IPS DF 19.7 (cell line): ENCODE measurements at regions not wholly inside any gene's neighbourhood (a gene's known extent, or its start where the extent isn't known, plus 50 kb on each side); places are given as distances from the start of the nearest gene placed in this dataset.
"Not testable (repeated sequence)": the region's sequence is repeated elsewhere in the genome, so short reads cannot be mapped to it uniquely, and the experiment has no call there.

Source experiments
- DNase-seq: peaks from one replicate; pipeline ENCODE4 v3.0.0-alpha.2; 2013; ENCODE audit warnings: low read depth, low spot score

DNA sequence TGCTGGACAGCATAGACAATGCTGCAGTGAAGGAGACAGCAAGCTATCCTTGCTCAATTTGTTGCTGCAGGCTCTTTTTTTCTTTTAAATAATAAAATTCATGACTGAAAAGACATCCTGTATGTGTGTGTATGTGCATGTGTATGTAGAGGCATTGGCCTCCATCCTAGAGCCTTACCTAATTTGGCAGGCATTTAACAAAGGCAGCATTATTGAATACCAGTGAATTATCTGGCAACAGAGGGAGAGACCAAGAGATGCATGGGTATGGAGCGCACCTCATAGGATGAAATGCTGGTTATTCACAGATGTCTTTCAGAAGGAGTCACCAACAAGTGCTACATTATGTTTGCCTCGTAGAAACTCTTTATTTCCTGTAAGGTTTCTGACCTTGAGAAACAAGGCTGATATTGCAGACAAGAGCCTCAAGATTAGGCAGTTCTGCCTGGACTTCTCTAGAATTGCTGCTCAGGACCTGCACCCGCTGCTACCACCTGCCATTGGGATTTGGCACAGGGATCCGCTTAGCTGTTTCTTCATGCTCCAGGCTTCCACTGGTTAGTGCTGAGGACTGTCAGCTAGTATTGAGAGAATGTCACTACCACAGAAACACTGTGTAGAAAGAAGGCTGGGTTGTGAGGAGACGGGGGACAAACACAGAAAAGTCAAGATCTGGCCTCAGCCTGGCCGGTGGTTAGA is 247.7 kb upstream of the RFX3 start:
- no peak for DNase-seq

DNA sequence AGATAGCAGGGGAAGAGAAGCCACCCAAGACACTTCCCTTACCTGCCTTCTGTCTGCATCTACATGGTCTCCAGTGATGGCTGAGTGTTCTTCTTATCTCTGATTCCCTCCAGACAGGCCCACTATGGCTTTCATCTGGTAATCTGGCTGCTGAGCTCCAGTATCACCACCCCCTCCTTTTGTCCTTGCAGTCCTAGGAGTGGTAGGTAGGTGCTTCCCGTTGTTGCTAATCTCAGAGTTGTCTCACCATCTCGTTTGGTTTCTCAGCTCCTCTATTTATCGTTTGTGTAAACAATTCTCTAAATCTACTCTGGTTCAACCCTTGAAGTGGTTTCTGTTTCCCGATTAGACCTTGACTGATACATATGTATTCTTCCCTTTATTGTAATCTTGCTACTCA is 243.8 kb upstream of the RFX3 start:
- DNase-seq = no peak

DNA sequence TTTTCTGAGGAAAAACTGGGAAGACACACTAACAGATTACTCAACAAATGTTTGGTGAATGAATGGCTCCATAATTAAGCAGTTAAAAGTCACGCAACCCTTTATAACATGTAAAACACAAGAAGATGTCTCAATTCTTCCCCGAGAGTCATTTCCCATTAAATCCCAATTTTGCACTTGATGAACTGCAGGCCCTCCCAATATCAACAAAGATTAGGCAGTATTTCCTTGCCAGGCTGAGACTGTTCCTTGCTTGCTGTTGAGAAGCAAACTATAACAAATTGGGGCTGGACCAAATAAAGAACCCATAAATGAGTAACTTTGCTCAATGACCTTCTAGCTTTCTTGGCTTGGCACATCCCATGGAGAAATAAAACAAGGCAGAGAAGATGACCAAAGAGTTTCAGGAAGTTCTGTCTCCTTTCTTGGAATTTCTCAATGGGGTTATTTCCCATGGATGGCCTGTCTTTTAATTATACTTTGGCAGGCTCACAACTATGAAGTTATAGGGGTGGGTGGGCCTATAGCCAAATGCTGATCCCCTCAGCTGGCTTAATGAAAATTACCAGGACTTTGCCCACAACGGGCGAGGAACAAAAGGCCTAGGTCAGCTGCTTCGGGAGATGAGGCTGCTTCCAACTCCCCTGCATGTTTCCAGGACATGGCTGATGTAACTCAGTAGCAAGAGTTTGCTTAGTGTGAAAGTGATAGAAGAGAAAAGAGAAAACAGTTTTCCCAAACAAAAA is 243.1 kb upstream of the RFX3 start:
- no peak for DNase-seq

DNA sequence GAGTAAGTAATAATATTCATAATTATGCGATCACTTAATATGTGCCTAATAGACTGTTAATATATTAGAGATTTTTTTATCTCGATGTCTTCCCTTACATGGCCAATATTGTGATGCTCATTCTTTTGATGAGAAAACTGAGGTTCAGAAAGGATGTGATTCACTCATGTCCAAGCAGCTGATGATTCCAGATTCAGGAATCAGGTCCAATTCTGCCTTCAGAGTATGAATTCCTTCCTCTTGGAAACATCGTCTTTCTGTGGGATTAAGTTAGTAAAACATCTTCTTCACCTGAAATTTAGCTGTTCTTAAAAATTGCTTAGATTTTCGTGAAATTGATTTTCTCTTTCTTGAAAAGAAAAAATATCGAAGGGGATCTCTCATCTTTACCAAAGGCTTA is 242.5 kb upstream of the RFX3 start:
- DNase-seq = no peak

DNA sequence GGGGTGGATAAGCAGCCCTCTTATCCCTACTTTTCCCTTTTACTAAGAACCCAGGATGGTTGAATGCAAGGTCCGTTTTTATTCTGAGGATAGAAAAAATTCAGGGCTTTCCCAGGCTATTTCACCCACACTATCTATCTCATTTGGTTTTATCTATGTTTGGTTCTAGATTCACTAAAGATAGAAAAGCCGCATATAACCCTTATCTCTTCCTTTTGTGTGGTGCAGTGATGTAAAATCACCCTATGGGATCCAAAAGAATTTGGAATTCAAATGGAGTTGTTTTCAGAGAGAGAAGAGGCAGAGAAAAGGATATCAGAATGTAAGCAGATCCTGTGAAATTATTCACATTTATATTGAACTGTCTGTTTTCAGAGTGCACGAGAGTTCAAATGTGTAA is 236.3 kb upstream of the RFX3 start:
- DNase-seq = no peak

DNA sequence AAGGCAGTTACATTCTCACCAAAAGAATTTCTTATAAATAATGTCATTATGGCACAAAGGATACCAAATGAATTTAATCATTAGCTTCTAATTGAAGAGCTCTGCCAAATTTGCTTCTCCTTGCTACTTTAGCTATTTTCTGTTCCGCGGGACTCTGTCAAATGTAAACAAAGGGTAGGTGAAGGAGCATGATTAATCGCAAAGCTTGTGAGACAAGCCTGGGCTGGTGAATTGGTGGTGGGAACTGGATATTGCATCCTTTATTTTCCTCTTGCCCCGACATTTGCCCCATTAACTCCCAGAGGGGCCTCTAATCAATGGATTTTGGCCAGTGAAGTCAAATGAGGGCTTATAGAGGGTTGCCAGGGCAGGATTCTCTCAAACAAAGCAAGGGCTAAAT is 234.2 kb upstream of the RFX3 start:
- DNase-seq = no peak

DNA sequence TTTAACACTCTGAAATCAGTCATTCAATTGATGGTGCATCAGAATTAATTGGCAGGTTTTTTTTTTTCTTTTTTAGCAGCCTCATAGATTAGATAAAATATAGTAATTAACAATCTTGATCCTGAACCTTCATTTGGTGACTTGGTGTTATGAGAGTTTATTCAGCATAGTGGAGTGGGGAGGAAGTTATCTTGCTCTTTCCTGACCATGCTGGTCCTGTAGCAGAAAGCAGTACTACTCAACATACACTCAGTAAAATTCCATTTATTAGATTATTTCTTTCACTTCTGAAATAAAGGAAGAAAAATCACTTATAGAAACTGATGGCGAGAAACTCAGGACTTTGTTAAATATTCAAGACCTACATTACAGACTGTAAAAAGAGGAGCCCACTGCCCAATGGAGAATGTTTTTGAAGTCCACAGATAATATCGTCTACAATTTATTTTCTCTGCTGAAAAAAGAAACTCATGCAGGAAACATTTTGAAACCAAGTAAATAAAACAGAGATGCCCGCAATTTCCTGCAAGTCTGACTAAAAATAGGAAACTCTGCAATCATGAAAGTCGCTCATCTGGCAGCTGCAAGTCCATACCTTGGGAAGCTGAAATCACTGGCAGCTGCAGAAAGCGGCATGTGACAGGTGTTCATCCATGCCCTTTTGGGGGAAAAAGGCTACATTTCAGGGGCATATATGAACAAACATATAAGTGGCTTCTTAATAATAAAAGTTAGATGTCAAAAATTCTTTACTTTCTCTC is 233.2 kb upstream of the RFX3 start:
- no peak for DNase-seq

DNA sequence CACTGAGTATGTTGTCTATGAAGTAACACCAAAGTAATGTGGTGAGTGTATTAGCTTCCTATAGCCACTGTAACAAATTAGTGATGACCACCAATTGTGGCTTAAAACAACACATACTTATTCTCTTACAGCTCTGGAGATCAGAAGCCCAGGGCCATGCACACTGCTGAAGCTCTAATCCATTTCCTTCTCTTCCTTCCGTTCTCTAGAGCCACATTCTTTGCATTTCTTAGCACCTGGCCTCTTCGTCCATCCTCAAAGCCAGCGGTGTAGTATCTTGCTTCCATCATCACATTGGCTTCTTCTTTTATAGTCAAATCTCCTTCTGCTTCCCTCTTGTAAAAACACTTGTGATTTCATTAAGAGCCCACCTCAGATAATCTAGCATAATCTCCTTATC is 230.3 kb upstream of the RFX3 start:
- no peak for DNase-seq

DNA sequence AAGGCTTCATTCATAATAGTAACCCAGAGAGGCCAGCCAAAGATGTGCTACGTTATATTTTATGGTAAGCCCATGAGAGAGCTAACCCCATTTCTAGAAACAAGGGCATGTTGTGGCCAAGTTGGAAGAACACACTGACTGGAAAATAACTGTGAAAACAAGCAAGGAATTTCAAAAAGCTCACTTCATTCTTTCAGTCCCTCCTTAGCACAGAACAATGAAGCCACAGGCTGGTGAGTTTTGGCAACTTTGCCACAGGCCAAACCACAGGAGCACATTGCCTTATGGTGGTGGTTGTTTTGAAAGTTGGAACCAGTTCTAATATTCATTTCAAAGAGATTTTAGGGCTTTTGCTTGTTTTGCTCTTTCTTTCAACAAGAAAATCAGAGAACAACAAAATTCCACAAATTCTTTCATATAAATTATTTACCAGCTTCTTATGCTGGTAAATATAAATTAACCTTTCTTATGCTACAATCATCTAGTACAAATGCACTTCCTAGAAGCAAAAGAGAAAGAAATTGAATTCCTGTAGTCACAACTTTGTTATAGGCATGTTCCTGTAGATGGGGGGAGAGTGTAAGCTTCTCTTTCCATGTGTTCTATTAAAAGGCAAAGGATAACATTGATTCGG is 225.4 kb upstream of the RFX3 start:
- DNase-seq = no peak

DNA sequence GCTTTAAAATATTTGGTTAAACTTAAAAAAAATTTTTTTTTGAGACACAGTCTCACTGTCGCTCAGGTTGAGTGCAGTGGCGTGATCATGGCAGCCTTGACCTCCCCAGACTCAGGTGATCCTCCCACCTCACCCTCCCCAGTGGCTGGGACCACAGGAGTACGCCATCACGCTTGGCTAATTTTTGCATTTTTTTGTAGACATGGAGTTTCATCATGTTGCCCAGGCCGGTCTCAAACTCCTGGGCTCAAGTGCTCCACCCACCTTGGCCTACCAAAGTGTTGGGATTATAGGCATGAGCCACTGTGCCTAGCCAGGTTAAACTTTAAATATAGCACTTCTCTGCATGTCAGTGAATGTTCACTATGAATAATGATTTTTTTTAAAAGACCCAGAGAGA is 224.5 kb upstream of the RFX3 start:
- no peak for DNase-seq

DNA sequence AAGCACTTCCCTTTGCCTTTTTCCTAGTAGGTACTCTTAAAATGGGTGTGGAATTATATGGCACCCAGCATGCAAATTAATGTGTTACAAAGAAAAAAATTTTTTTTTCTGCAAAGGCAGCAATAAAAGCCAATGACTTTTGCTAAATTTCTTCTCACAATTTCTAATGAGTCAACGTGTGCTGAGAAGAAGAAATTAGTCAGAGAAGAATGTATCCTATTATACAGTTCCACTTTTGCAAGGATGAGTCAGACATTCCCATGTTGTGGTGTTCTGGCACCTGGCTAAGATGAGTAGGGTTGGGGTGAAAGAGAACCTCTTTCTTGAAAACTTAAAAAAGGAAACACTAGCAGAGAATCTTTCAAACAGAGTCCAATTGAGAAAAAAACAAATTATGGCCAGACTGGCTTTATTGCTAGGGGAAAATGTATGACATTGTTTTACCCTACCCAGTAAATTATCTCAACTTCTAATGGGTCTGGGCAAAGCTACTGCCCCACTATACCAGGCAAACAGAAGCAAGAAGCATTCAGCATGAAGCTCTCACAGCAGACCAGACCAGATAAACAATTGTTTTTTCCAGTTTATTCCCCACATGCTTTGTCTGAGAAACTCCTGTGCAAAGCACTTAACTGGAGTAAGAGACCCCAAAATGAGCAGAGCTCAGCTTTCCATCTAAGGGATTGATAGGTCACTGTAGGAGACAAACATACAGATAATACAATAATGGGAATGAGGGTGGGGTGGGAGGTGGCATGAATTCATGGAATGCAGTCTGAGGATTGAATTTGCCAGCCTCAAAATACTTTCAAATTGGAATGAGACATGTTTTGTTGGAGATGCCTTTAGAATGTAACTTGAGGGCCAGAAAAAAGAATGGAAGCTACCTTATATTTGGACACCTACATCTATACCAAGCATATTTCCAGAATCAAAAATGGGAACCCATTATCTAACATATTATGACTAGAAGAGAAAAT is 220.8 kb upstream of the RFX3 start:
- no peak for DNase-seq

DNA sequence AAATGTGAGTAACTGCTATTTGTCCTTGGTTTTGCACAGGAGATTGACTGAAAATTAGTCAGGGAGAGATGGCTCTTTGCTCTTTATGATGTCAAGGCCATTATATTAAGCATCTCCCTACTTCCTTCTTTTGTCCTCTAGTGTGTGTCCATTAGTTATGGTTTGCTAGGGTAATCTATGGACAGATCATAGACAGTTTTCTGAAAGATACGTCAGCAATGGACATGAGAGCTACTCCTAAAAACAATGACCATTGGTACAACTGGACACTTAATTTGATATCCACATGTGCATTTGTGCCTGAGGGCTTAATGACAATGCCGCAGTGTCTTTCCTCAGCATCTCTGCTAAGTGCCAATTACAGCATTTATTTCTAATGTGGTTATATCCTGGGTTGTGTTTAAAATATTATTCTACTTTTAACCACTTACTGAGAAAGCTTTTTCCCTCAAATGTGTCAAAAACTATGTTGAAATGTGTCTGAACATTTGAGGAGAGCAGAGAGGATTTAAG is 218.2 kb upstream of the RFX3 start:
- no peak for DNase-seq

DNA sequence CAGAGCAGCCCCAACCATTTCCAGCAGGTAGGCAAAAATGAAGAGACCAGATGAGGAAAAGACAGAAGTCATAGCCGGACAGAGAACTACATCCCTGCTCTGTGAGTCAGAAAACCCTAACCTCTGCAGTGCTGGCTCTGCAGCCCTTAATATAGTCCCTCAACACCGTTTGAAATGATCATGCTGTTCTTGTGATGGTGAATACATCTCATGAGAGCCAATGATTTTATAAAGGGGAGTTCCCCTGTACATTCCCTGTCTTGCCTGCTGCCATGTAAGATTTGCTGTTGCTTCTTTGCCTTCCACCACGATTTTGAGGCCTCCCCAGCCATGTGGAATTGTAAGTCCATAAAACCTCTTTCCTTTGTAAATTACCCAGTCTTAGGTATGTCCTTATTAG is 216.8 kb upstream of the RFX3 start:
- DNase-seq = no peak

DNA sequence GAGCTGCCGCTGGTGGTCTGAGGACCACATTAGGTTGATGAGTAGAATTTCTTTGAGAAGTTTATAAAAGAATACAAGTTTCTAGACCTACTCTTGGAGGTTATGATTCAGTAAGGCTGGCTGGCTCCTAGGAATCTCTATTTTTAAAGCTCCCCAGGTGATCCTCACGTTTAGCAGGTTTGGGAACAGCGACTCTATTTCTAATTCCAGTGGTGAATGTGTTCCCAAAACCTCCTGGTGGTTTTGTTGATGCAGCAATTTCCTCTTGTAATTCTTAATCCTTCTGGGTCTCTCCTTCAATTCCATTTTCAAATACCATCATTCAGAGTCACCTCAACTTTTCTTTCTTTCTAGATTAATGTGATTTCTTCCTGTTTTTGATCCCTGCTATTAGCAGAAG is 215.9 kb upstream of the RFX3 start:
- no peak for DNase-seq

DNA sequence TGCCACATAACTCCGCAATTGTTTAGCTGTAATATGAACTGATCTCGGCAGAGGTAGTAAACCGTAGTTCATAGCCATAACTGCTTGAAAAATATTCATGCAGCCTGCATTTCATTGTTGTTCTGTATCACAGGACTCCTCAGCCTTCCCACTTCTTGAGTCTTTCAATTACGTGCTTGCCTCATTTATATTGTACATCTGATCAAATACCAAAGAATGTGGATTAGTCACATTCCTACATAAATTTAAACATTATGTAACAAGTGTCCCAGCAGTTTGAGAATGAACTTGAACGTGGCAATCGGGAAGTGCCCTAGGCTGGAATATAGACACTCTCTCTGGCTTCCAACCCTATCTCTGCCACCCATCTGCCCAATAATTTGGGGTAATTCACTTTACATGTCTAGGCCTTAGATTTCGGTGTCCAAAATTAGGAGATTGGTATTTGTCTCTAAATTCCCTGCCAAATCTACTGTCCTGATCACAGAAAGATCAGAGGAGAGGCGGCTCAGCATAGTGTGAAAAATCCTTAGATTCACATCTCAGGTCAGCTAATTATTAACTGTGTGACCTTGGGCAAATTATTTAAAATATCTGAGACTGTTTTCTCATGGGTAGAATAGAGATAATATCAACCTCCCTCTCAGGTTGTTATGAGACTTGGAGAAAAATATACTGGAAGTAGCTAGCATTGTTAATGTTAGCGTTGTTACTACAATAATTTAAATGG is 215.1 kb upstream of the RFX3 start:
- no peak for DNase-seq

DNA sequence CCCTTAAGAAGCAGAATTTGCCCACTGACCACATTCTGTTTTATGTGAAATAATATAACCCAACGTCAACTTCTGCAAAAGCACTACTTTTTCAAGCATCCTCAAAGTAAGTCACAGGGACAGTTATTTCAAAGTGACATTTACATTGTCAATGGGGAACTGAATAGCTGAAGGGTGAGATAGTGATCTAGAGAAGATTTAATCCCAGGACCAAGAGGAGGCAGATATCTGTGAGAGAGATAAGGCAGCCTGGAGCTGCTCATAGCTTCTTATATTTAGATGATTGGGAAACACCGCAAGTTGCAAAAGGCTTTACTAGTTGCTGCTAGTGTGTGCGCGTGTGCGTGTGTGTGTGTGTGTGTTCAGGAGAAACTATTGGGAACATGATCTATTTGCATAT is 210.4 kb upstream of the RFX3 start:
- DNase-seq = no peak

DNA sequence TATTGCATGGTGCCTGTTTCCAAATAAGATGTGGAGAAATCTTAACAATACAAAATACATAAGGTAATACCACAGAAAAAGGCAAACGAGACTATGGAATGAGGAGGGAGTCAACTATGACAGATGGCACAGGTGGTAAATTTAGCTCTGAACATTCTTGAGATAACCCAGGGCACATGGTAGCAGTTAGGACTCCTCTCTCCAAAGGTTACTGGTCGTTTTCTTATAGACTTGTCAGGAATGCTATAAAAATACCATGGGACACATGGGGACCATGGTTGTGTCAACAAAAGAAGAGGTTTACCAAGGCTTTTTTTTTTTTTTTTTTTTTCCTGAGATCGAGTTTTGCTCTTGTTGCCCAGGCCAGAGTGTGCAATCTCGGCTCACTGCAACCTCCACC is 209.4 kb upstream of the RFX3 start:
- DNase-seq = no peak

DNA sequence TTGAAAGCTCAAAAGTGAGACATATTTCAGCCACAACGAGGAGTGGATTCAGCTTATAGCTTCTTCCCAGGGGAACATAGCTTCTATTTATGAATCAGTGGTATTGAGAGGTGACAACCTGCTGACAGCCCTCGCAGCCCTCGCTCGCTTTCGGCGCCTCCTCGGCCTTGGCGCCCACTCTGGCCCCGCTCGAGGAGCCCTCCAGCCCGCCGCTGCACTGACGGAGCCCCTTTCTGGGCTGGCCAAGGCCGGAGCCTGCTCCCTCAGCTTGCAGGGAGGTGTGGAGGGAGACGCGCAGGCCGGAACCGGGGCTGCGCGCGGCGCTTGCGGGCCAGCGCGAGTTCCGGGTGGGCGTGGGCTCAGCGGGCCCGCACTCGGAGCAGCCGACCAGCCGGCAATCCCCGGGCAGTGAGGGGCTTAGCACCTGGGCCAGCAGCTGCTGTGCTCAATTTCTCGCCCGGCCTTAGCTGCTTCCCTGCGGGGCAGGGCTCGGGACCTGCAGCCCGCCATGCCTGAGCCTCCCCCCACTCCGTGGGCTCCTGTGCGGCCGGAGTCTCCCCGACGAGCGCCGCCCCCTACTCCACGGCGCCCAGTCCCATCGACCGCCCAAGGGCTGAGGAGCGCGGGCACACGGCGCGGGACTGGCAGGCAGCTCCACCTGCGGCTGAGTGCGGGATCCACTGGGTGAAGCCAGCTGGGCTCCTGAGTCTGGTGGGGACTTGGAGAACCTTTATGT is 207.9 kb upstream of the RFX3 start:
- not testable (repeated sequence) for DNase-seq

DNA sequence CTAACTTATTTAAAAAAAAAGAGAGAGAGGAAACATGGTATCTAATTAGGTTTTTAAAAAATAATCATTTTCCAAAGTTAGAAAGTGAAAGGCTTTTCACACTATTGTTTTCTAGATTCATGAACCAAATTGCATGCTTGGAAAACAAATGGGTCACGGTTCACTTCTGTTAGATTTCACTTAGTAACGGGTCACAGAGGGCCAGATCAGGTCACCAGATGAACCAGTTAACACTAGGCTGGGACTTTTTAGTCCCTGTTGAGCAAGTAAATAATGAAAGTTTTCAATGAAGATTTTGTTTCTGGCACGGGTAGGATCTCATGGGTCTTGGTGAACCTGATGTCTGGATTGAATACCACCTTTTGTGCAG is 207.2 kb upstream of the RFX3 start:
- DNase-seq = no peak
